Spleen (tissue), 7 donors: ENCODE measurements at regions not wholly inside any gene's neighbourhood (a gene's known extent, or its start where the extent isn't known, plus 50 kb on each side); places are given as distances from the start of the nearest gene placed in this dataset.

Source experiments
- CTCF ChIP-seq, 11 experiments: fragments of 200-600 bp in 7 of 11; fragments of 450-650 bp in 4 of 11; sonication (generic) in 4 of 11; IDR thresholded peaks in 8 of 11; conservative IDR thresholded peaks in 3 of 11; 1 replicate in 7 of 11; 2 replicates in 4 of 11; pipeline versions ENCODE4 v1.4.0 to v1.8.0; 2016 to 2021; ENCODE audit warnings: antibody characterized with exemption in 11 of 11, inconsistent platforms in 4 of 11, mild to moderate bottlenecking in 1 of 11
- POLR2A ChIP-seq, 3 donors: fragments of 450-650 bp; IDR thresholded peaks; one replicate each; pipeline ENCODE4 v1.5.1; 2017; ENCODE audit warnings: antibody characterized with exemption in 3 of 3, mild to moderate bottlenecking in 1 of 3
- POLR2AphosphoS5 ChIP-seq, 3 donors: sonication (generic); formaldehyde crosslinking; IDR thresholded peaks; one replicate each; pipeline ENCODE4 v1.5.1; 2017; ENCODE audit warnings: antibody characterized with exemption in 3 of 3
- donor health status: DM: no; HTN: no; CAD: no; lungs with moderate emphysema.
- donor health status: DM: no; HTN: no; CAD: no.
- donor health status: DM: no; HTN: no; CAD: no.

GRCh38 chr9:26012797-26013196, 334.6 kb upstream of the TUSC1 start:
- TF ChIP-seq CTCF (IDR thresholded peaks at IDR 0.05 in 8 of 11, conservative IDR thresholded peaks at IDR 0.05 in 3 of 11) (no peak), POLR2AphosphoS5 (IDR thresholded peaks at IDR 0.05) (no peak), POLR2A (IDR thresholded peaks at IDR 0.05) (no peak)
